Kidney (tissue), 13 donors: ENCODE measurements at regions not wholly inside any gene's neighbourhood (a gene's known extent, or its start where the extent isn't known, plus 50 kb on each side); places are given as distances from the start of the nearest gene placed in this dataset.
"Not testable (repeated sequence)": the region's sequence is repeated elsewhere in the genome, so short reads cannot be mapped to it uniquely, and the experiment has no call there.

ENCODE experiments used
- DNase-seq, 5 donors: peaks; one replicate each; pipeline ENCODE4 v3.0.0-alpha.2; 2013 to 2020
- FAIRE-seq: peaks from 2 replicates; lab custom pipeline; 2012; peaks lifted over from hg19 to GRCh38; lab: Jason Lieb, UNC
- H3K27ac ChIP-seq, 2 donors: one replicate each; pipeline ENCODE4 v1.7.0; 2013; ENCODE audit warnings: low read depth in 2 of 2, low read length in 2 of 2, inconsistent platforms in 1 of 2
- H3K27me3 ChIP-seq: one replicate; pipeline ENCODE4 v1.7.1; 2013; ENCODE audit warnings: low read length, inconsistent platforms; ENCODE audit not compliant: control insufficient read depth, insufficient read depth
- H3K36me3 ChIP-seq, 3 donors: one replicate each; pipeline versions ENCODE4 v1.7.0 to v1.7.1; 2013; ENCODE audit warnings: low read length in 3 of 3, control low read depth in 1 of 3, inconsistent platforms in 1 of 3; ENCODE audit not compliant: insufficient read depth in 3 of 3, control insufficient read depth in 2 of 3
- H3K4me1 ChIP-seq, 3 donors: one replicate each; pipeline versions ENCODE4 v1.7.0 to v1.7.1; 2013; ENCODE audit warnings: low read length in 3 of 3, inconsistent platforms in 1 of 3, low read depth in 1 of 3; ENCODE audit not compliant: control insufficient read depth in 2 of 3, insufficient read depth in 2 of 3
- H3K4me3 ChIP-seq, 3 donors: one replicate each; pipeline versions ENCODE4 v1.7.0 to v1.8.1; 2013; ENCODE audit warnings: low read length in 3 of 3, control low read depth in 1 of 3, inconsistent platforms in 1 of 3
- H3K9ac ChIP-seq, 3 donors: one replicate each; pipeline versions ENCODE4 v1.7.0 to v1.7.1; 2013; ENCODE audit warnings: low read length in 3 of 3, control low read depth in 1 of 3, inconsistent platforms in 1 of 3
- H3K9me3 ChIP-seq, 3 donors: one replicate each; pipeline versions ENCODE4 v1.7.0 to v1.7.1; 2013; ENCODE audit warnings: low read length in 3 of 3, control low read depth in 1 of 3, inconsistent platforms in 1 of 3; ENCODE audit not compliant: control insufficient read depth in 2 of 3, insufficient read depth in 1 of 3
- intact Hi-C: fragments of 100-400 bp; cut with DNase I; formaldehyde crosslinking; loops from one replicate; pipeline ENCODE4 v1.11.1; 2022
- TF ChIP-seq, protein P1 (sequence below): IDR thresholded peaks from 3 replicates; pipeline ENCODE4 v1.5.1; 2012; ENCODE audit warnings: mild to moderate bottlenecking, moderate library complexity, borderline replicate concordance; ENCODE audit not compliant: insufficient read depth; ENCODE audit errors: extremely low read depth
- donor health status: control.
- donor health status: control.
- donor health status: control.
- donor health status: control.
- donor health status: control.
- donor health status: DM: yes; HTN: yes; CAD: no.
- donor health status: Normal renal cell carcinoma (clear cell type).

DNA sequence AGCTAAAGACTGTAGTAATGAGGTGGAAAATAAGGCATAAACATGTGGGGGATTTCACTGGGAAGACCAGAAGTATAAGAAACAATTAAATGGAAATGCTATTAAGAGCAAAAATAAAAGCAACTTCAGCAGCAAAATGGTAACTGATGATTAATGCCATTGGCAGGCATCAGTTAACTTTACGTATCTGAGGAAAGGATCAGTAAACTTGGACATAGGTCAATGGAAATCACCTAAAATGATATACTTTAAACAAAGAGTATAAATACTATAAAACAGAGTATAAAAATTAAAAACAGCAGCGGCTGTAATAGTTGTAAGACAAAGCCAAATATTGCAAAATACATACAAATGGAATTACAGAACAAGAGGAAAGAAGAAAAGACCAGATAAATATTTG lies 992.1 kb downstream of the DNAH5 start:
- Histone ChIP-seq H3K27ac (no peak overlapping the region), H3K9ac (no peak overlapping the region), H3K4me3 (no peak overlapping the region), H3K9me3 (no peaks in the 10 kb centered on the region), H3K4me1 (no peaks in the 10 kb centered on the region), H3K36me3 (no peaks in the 10 kb centered on the region), H3K27me3 (no peaks in the 10 kb centered on the region)
- intact Hi-C loops: no loop called here
- FAIRE-seq (no peak), DNase-seq (no peak)
- TF ChIP-seq, protein P1, sequence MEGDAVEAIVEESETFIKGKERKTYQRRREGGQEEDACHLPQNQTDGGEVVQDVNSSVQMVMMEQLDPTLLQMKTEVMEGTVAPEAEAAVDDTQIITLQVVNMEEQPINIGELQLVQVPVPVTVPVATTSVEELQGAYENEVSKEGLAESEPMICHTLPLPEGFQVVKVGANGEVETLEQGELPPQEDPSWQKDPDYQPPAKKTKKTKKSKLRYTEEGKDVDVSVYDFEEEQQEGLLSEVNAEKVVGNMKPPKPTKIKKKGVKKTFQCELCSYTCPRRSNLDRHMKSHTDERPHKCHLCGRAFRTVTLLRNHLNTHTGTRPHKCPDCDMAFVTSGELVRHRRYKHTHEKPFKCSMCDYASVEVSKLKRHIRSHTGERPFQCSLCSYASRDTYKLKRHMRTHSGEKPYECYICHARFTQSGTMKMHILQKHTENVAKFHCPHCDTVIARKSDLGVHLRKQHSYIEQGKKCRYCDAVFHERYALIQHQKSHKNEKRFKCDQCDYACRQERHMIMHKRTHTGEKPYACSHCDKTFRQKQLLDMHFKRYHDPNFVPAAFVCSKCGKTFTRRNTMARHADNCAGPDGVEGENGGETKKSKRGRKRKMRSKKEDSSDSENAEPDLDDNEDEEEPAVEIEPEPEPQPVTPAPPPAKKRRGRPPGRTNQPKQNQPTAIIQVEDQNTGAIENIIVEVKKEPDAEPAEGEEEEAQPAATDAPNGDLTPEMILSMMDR: no peak

- Histone ChIP-seq H3K27me3 (no peaks in the 10 kb centered on the region), H3K27ac (no peak overlapping the region), H3K9me3 (no peaks in the 10 kb centered on the region), H3K4me1 (no peaks in the 10 kb centered on the region), H3K36me3 (no peaks in the 10 kb centered on the region), H3K4me3 (no peak overlapping the region), H3K9ac (no peak overlapping the region)
- TF ChIP-seq, protein P1: no peak
- FAIRE-seq: no peak
- intact Hi-C loops: no loop called here
- no peak for DNase-seq
Observed at GRCh38 chr5:12951846-12952245, 992.6 kb downstream of the DNAH5 start.

GRCh38 chr5:12947379-12947778 lies 997.1 kb downstream of the DNAH5 start:
- no peaks in the 10 kb centered on the region for H3K4me1 ChIP-seq
- H3K36me3 ChIP-seq: no peaks in the 10 kb centered on the region
- FAIRE-seq (no peak), DNase-seq (no peak)
- no peaks in the 10 kb centered on the region for H3K27me3 ChIP-seq
- H3K9ac ChIP-seq: no peak overlapping the region
- intact Hi-C loops: no loop called here
- H3K9me3 ChIP-seq: no peaks in the 10 kb centered on the region
- TF ChIP-seq, protein P1: no peak
- H3K27ac ChIP-seq: no peak overlapping the region
- no peak overlapping the region for H3K4me3 ChIP-seq

DNA sequence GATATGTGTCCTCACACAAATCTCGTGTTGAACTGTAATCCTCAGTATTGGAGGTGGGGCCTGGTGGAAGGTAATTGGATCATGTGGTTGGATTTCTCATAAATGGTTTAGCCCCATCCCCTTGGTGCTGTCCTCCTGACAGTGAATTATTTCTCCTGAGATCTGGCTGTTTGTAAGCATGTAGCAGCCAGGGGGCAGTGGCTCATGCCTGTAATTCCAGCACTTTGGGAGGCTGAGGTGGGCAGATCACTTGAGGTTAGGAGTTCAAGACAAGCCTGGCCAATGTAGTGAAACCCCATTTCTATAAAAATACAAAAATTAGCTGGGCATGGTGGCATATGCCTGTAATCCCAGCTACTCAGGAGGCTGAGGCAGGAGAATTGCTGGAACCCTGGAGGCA lies 999.0 kb downstream of the DNAH5 start:
- H3K9me3 ChIP-seq, H3K4me3 ChIP-seq, FAIRE-seq, DNase-seq, H3K9ac ChIP-seq, H3K27me3 ChIP-seq, H3K4me1 ChIP-seq, H3K36me3 ChIP-seq, H3K27ac ChIP-seq, intact Hi-C loops: not testable (repeated sequence)
